GM19238 (cell line): ENCODE measurements at regions not wholly inside any gene's neighbourhood (a gene's known extent, or its start where the extent isn't known, plus 50 kb on each side); places are given as distances from the start of the nearest gene placed in this dataset.

Experiments
- DNase-seq: peaks from one replicate; pipeline ENCODE4 v3.0.0; 2011; ENCODE audit warnings: low spot score; ENCODE audit not compliant: insufficient read length

DNA sequence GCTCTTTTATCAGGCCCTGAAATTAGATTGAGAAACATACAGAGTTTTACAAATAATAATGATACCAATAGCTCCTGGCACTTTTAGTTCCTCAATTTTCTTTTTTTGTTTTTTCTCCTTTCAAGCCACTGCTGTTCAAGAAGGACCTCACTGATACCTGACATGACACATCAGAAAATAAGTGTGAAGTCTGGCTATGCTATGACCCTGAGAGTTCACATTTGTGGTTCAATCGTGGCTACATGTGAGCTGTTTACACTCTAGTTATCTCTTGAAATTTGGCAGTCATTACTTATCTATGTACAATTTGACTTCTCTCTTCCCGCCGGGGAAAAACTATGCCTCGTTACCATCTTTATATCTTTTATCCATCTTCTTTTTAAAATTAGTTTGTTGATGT is 686.5 kb downstream of the EPHA4 start:
- DNase-seq, result no peak

DNA sequence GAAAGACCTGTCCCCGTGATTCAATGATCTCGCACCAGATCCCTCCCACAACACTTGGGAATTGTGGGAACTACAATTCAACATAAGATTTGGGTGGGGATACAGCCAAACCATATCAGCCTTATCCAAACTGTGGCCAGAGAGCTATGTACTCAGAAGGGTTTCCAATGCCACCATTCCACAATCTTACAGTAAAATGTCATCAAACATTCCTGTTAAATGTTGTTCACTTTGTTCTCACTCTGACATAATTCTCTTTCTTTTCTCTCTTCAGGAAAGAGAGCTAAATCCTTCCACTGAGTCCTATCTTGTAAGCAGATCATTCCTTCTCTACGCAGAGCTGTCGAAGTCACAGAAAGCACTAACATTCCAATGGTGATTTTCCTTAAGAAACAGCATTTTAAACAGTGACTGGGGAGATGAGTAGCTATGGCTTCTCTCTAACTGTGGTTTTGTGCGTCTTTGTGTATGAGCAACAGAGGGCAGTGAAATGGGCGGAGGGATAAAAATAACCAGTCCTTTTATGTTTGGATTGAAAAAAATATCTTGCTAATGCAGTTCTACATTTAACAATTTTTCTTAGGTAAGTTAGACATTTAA is 684.7 kb downstream of the EPHA4 start:
- DNase-seq, result no peak

DNA sequence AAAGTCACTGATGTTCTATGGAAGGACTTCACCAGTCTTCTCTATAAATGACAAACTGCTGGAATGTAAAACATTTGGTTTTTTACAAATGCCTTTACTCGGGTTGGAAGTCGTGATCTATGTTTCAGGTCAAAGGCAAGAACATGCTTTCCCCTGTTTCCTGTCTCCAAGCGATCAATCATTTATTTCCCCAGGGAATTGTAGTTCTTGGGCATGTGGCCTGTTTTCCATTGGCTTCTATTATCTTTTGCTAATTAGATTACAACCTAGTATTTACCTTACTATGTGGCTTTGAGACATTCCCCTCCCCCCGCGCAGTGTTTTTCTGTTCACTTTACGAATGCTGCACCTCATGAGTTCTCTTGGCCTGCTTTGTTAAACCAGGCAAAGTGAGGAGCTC is 684.2 kb downstream of the EPHA4 start:
- DNase-seq, result no peak

DNA sequence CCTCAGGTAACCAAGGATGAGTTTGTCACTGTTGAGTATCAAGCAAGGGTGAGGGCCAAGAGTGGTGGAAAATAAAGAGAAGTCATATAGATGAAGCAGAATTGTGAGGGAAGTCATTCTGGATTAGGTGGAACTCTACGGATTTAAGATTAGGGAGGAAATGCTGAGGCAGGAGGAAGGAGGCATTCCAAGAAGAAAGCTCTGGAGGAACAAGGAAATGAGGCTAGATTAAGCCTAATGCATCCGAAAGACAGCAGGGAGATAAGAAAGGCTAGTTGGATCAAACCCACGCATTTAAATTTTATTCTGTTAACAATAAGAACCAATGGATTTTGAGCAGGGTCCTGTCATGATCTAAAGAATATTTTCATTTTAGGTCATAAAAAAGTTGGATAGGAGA is 681.2 kb downstream of the EPHA4 start:
- DNase-seq, result no peak

- DNase-seq, result no peak
Observed at GRCh38 chr2:220891405-220891804, 680.7 kb downstream of the EPHA4 start.

DNA sequence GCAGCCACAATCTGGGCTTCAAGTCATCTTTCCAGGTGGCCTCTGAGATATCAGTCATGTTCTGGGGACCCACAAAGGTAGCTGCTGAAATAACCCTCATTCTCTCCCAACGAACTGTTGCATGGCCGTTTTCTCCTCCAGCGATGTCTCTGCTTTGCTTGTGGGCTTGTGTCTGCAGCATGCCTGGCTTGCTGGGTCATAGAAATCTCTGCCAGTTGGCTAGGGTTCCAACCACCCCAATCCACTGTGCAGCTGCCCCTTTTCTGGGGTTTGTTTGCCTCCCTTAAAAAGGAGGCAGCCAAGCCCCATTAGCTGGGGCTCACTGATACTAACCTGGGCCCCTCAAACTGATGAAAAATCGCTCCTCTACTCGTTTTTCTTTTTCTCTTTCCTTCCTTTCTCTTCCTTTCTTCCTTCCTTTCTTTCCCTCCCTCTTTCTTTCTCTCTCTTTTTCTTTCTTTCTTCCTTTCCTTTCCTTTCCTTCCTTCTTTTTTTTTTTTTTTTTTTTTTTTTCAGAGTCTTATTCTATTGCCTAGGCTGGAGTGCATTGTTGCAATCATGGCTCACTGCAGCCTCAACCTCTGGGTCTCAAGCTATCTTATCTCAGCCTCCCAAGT is 680.0 kb downstream of the EPHA4 start:
- no peak for DNase-seq

DNA sequence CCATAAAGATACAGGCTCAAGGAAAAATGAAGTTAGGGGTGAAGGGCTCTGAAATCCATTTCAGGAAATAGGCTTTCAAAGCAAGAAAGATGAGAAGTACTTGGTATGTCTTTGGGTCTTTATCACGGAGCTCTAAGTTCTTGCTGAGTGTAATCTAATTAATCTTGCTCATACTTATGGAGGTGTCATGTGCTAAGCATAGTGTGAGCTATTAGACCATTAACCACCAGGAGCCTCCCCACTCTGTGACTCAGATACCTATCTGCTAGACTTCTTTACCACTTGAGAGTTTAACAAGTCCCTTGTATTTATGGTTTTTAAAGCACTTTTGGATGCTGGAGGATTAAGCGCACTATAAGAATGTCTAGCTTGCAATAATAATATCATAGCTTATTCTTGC is 678.7 kb downstream of the EPHA4 start:
- DNase-seq, result no peak

DNA sequence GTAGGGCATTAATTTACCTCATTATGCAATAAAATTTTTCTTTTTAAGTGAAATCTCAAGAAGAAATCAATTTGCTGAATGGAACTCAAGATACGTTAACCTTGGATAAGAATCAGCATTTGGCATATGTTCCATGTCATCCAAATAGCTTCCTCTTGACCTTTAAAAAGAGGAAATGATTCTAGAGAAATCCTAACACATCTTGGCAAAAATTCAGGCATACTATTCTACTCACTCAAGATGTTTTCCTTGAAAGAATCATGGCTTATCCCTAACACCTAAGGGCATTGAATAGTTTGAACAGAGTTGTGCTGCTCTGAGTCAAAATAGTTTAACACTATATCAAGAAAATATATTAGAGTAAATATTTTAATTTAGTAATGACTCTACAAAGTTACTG is 678.0 kb downstream of the EPHA4 start:
- no peak for DNase-seq

GRCh38 chr2:220899492-220899891 is 672.6 kb downstream of the EPHA4 start:
- DNase-seq, result no peak

- DNase-seq, result no peak
Observed at GRCh38 chr2:220904015-220904414, 668.1 kb downstream of the EPHA4 start.

GRCh38 chr2:220913384-220913783 is 658.7 kb downstream of the EPHA4 start:
- no peak for DNase-seq

DNA sequence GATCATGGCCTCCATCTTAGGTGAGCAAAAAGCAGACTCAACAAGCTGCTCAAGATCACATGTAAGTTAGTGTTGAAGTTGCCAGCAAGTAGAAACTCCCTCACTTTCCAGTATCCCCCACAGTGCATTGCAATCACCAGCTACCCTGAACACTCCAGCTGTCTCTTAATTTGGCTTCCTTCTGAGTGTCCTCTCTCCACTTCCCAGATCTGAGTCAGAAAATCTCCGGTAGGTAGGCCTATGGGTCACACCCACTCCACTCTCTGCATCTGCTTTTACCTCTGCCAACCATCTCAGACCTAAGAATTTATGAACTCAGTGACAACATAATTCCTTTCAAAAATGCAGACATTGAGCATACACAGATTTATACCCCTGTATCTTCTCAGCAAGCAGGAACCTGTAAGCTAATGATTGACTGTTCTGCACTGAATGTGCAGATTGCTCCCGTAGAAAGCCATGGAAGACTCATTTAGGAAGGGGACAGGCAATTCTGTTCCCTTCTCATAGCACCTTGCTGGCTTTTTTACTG is 656.9 kb downstream of the EPHA4 start:
- no peak for DNase-seq

DNA sequence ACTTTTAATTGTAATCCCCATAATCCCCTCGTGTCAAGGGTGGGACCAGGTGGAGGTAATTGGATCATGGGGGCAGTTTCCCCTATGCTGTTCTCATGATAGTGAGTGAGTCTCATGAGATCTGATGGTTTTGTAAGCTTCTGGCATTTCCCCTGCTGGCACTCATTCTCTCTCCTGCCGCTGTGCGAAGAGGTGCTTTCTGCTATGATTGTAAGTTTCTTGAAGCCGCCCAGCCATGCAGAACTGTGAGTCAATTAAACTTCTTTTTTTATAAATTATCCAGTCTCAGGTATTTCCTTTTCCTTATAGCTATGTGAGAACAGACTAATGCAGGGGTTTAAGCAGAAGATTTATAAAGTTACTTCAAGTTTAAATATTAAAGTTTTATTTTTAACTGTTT is 655.2 kb downstream of the EPHA4 start:
- no peak for DNase-seq

- DNase-seq, result no peak
Observed at GRCh38 chr2:220930271-220931076, 641.6 kb downstream of the EPHA4 start.

GRCh38 chr2:220931491-220931890 is 640.6 kb downstream of the EPHA4 start:
- no peak for DNase-seq

DNA sequence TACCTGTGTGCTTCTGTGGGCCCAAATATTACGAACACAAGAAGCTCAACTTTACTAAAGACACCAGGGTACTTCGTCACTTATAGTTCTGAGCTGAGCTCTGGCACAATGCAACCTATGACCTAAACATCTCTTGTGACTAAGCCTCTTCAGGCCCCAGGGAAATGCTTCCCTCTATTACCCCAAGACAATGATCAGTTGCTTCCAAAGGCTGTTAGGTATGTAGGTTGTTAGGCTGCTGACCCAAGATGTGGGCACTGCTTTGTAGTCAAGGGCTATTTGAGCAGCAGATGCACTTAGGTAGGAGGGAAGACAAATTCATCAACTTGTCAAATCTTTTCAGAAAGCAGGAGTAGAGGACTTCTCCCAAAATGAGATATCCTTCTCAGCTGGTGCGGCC is 640.1 kb downstream of the EPHA4 start:
- no peak for DNase-seq

- DNase-seq, result no peak
Observed at GRCh38 chr2:220935789-220936321, 636.2 kb downstream of the EPHA4 start.

- no peak for DNase-seq
Observed at GRCh38 chr2:220936641-220937197, 635.4 kb downstream of the EPHA4 start.

DNA sequence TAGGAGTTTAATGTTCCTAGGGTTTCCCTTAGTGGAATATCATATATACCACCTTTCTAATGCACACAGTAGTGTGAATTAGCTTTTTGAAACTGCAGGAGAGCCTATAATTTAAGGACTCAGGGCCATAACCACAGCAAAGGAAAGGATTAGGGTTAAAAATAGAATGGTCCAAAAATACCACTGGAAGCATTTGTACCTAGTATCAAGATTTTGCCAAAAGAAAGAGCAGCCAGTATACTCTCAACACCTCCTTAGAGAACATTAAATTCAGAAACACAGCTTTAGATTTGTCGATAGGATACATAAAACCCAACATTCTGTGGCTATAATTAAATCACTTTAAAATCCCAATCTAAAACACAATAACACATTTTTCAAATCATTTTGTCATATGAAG is 634.9 kb downstream of the EPHA4 start:
- no peak for DNase-seq

- DNase-seq, result no peak
Observed at GRCh38 chr2:220940646-220941045, 631.5 kb downstream of the EPHA4 start.

DNA sequence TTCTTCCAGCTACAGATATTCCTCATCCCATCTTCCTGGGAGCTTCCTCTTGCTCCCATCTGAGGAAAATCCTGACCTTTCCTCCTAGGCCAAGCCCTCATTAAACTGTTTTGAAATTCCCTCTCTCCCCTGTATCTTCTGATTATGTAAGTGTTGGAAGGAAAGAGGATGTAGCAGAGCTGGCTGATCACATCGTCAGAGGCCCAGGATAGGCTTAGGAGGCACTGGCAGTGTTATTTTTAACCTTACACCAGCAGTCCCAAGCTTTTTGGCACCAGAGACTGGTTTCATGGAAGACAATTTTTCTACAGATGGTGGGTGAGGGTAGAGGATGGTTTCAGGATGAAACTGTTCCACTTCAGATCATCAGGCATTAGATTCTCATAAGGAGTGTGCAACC is 630.4 kb downstream of the EPHA4 start:
- no peak for DNase-seq

- no peak for DNase-seq
Observed at GRCh38 chr2:220946552-220946951, 625.6 kb downstream of the EPHA4 start.
